ENCODE measurements at regions not wholly inside any gene's neighbourhood (a gene's known extent, or its start where the extent isn't known, plus 50 kb on each side); places are given as distances from the start of the nearest gene placed in this dataset.

GRCh38 chr11:16418428-16419097, 62.2 kb upstream of the SOX6 start:
- no peak for TF ChIP-seq EZH2phosphoT487 (IDR thresholded peaks at IDR 0.05; ENCODE audit: insufficient read depth, low read depth)
- TF ChIP-seq EZH2 (IDR thresholded peaks at IDR 0.05; ENCODE audit: insufficient read depth, poor library complexity, severe bottlenecking): no peak
